NCI-H2196 (cell line): ENCODE measurements at regions not wholly inside any gene's neighbourhood (a gene's known extent, or its start where the extent isn't known, plus 50 kb on each side); places are given as distances from the start of the nearest gene placed in this dataset.

ENCODE experiments used
- DNase-seq: peaks from one replicate; lab custom pipeline; 2025; ENCODE audit not compliant: unreplicated experiment; lab: John Stamatoyannopoulos, UW

DNA sequence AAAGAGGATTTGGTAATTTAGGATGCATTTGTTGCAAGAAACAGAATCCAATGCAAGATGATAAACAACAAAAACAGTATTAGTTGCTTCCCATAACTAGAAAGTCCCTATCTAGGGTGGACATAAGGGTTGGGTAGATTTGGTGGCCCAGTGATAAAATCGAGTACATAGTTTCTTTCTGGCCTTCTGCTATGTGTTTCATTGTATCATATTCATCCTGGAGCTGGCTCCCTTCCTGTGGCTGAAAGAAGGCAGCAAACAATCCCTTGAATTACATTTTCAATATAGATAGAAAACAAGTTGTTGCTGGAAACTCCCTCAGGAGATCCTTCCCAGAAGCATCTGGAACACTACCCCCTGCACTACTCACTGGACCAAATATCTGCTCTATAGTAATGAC, 135.1 kb downstream of the ID4 start:
- DNase-seq = no peak

- DNase-seq = no peak
Observed at GRCh38 chr6:19976411-19977129, 139.4 kb downstream of the ID4 start.

DNA sequence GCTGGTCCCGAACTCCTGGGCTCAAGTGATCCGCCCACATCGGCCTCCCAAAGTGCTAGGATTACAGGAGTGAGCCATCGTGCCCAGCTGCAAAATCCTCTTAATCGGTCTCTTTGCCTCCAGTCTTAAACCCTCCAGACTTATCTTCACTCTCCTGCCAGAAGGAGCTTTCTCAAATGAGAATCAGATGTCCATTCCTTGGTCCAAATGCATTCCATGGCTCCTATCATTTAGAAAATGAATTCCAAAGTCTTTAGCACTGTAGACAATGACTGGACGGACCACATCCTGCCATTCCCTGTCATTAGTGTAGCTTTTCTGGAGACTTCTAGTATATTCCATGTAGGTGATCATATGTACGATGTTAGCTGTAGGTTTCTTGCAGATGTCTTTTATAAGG, 141.9 kb downstream of the ID4 start:
- no peak for DNase-seq

GRCh38 chr6:19979986-19980385, 142.8 kb downstream of the ID4 start:
- no peak for DNase-seq

GRCh38 chr6:19983374-19983773, 146.2 kb downstream of the ID4 start:
- DNase-seq = no peak

DNA sequence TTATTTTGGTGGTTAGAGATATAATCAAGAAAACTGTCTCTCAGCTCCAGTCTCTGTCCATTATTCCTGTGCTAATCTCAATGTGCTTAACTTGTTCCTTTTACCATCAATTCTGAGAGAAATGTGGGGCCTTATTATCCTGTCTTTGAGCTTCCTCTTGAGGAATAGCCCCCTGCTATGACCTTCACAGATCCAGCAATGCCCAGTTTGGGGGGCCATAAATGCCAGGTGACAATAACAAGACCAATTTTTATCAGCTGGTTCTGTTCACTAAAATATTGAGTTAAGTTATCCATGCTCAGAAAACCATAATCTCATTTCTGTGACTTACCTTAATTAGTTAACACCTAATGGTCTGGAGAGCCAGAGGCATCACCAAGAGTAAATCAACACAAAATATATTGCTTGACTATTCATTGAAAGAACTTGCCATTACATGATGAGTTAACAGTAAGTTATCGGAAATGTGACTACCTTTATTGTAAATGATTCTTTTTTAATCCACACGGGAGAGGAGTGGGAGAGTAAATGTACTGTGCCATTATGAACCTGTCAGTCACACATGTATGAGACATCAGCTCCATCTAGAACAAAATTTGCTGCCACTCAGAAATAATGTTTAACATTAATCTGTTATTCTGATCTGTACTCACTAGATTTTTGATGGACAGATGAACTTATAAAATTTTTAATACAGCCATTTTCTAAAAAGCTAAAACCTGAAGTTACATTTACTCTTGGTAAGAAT, 149.7 kb downstream of the ID4 start:
- DNase-seq = no peak

- no peak for DNase-seq
Observed at GRCh38 chr6:19988555-19988954, 151.4 kb downstream of the ID4 start.

- no peak for DNase-seq
Observed at GRCh38 chr6:19991176-19991575, 154.0 kb downstream of the ID4 start.

DNA sequence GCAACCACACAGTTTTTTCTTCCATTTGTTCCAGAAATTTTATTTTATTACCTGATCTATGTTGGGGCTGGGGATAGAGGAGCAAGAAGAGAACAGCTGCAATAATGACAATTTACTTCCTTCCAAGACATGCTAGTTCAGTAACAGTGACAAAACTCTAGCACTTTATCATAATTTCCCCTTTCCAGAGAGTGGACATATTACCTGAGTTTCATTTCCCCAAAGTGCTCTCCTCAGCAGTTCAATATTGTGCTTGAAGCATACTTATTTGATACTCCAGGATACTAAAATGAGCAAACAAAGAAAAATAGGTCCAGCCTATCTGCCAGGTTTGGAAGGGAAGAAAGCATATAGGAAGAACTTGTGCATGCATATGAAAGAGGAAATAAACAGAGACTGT, 157.7 kb downstream of the ID4 start:
- no peak for DNase-seq

DNA sequence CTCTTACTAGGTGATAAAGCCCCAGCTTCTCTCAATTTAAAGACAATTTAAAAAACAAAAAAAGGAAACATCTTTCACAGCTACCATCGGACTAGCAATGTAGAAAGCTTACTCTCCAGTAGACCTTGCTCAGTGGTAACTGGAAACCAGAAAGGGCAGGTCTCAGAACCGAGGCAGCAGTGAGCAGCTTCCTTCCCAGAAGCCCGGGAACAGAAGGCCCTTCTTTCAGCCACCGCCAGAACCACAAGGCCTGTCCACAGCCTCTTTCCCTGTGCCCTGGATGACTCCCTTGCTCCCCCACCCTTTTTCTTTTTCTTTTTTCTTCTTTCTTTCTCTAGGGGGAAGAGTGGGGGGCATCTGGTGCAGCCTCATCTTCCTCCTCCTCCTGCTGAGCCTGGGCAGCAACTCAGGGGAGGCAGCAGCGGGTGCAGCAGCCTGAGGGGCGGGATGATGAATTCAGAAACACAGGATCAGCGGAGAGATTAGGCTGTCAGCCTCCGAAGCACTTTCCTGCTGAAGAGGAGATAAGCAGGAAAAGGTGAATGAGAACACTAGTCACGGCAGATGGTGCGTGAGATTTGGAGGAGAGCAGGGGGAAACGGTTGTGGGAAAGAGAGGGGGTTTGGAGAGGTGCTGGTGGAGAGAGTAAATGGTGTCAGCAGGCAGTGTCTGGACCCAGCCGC, 158.5 kb downstream of the ID4 start:
- no peak for DNase-seq

GRCh38 chr6:19997104-19997503, 159.9 kb downstream of the ID4 start:
- DNase-seq = no peak

DNA sequence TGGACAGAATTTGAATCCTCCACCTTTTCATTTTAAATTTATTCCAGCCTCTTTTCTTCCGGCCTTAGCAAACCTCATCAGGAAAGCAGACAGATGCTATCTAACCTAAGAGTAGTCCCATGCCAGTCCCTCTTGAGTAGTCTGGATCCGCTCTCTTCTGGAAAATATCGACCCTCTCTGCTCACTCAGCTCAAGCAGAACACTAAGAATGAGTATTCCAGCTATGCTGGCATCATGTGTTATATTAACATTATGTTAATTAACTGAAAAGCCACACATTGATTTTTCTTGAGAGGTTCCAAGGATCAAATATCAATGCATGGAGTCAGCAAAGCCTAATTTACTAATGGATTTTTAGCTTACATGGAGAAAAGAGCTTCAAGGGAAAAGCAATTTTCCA, 161.4 kb downstream of the ID4 start:
- DNase-seq = no peak

DNA sequence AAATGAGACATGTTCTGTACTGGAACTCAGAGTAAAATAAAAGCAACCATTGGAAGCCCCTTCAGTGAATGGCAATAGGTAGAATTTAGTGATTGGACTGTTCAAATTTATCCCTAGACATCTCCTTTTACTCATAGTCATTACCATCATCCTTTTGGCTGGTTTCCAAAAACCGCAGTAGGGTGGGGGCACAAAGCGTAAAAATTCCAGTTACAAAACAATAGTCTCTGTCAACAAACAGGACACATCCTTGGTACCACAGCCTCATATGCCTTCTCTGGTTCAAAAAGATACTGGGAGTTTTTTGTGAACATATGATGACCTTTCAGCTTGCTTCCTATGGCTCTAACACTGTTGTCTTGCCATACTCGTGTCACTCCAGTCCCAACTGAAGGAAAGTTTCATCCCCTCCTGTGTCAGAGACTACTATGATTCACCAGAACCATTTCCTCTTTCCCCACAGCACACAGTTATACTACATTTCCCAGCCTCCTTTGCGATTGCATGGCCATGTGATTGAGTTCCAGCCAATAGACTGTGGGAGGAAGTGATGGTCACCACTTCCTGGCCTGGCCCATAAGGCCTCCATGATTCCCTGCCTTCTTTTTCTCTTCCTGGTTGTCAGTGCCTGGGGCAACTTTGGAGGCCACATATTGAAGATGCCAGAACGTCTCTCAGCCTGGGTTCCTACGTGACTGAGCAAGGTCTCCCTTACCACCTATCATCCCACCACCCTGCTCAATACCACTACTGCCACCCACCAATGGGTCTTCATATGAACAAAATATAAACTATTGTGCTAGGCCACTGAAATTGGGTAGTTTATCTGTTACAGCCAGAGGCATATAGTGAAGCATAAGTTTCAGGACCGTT, 162.4 kb downstream of the ID4 start:
- no peak for DNase-seq

DNA sequence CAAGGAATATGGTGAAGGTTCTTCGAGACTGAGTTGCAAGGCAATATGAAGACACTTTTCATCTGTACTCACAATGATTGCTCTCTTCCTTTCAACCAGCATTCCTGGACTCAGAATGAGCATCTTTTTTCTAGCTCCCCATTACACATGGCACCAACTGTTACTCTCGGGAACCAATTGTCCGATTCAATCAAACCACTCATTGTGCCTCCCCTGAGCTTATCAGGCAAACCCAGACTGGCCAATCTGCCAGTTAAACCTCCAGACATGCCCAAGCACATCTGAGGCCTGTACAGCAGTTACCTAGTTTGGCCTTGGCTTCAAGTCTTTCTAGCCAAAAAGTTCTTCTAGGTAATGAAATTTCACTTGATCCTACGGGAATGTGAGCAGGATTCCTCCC, 164.1 kb downstream of the ID4 start:
- no peak for DNase-seq

GRCh38 chr6:20006037-20006436, 168.9 kb downstream of the ID4 start:
- no peak for DNase-seq

DNA sequence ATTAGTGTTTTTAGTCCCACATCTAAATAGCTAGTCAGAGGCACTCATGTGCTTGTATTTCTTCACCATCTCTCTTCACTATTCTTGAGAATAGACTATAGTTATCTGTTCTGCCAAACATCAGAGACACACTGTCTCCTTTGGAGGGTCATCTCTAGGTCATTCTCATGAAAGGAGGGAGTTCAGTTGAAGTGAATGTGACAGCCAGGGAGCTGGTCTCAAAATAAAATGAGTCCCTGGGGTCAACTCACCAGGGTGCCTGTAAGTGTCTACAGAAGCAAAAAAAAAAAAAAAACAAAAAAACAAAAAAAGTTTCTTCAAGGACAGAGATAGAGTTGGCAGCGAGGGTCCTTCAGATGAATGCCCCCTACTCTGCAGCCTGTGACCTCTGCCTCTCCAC, 171.0 kb downstream of the ID4 start:
- no peak for DNase-seq

- DNase-seq = no peak
Observed at GRCh38 chr6:20013066-20013861, 176.1 kb downstream of the ID4 start.

- no peak for DNase-seq
Observed at GRCh38 chr6:20014508-20014907, 177.3 kb downstream of the ID4 start.

DNA sequence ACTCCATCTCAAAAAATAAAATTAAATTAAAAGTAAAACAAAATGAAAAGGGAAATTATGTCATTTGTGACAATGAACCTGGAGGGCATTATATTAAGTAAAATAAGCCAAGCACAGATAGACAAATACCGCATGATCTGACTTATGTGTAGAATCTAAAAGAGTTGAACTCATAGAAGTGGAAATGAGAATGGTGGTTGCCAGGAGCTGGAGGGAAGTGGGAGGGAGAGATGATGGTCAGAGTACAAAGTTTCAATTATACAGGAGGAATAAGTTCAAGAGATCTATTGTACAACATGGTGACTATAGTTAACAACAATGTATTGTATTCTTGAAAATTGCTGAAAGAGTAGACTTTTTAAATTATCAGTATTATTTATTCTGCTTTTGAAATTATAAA, 183.4 kb downstream of the ID4 start:
- no peak for DNase-seq

- DNase-seq = peak; percentile 45
Observed at GRCh38 chr6:20021795-20022194, 184.6 kb downstream of the ID4 start.
